ENCODE measurements at regions not wholly inside any gene's neighbourhood (a gene's known extent, or its start where the extent isn't known, plus 50 kb on each side); places are given as distances from the start of the nearest gene placed in this dataset.

DNA sequence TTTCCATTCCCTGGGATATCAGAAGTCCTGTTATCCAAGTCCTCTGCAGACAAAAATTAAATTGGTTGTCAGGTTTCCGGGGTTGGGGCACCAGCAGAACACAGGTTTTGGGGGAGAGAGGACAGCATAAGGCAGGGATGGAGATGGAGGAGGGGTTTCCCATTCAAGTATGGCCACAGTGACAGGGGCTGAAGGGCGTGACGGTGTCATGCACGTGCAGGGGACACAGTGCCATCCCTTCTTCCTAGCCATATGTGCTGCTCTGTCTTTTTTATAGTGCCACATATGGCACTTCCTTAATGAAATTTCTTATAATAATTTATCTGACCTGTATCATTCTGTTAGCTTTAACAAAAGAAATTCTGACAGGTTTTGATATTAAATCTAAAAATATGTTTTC, 259.2 kb downstream of the PTEN start:
- no peak for DNase-seq (ENCODE audit: low read depth in 4 of 4, low spot score in 3 of 4)

GRCh38 chr10:88125766-88126165, 262.3 kb downstream of the PTEN start:
- DNase-seq (ENCODE audit: low read depth in 4 of 4, low spot score in 3 of 4) = no peak

DNA sequence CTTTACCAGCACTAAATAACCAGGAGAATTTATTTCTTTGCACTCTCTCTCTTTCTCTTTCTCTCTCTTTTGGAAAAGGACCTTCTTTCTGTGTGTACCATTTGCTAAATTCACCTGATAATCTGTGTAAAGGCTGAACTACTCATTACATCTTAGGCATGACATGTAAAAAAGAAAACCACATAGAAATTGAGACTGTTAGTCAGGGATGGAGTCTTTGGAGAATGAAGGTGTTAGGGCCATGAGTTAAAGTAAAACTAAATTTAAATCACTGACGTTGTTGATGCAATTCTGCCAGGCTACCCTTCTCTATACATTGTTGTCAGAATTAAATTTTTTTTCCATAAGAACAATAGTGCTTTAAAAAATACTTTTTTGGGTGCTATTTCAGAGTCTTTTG, 263.3 kb downstream of the PTEN start:
- no peak for DNase-seq (ENCODE audit: low read depth in 4 of 4, low spot score in 3 of 4)

DNA sequence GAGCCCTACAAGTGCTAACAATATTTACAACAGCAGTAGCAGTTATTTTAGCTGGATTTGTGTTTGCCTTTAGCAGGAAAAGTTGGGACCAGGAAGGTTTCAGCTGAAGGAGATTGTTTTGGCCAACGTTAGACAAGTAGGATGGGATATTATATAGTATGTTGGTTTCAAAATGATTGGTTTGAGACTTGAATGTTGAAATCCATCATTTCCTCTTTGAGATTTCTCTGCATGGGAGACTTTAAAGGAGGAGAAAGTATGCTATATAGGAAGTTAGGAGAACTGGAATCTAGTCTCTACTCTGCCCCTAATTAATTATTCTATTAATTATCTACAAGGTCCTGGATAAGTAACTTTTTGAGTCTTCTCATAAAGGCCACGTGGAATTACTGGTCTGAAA, 263.8 kb downstream of the PTEN start:
- DNase-seq (ENCODE audit: low read depth in 4 of 4, low spot score in 3 of 4) = no peak

- DNase-seq (ENCODE audit: low read depth in 4 of 4, low spot score in 3 of 4) = no peak
These were observed 264.3 kb downstream of the PTEN start for GRCh38 chr10:88127766-88128165.

DNA sequence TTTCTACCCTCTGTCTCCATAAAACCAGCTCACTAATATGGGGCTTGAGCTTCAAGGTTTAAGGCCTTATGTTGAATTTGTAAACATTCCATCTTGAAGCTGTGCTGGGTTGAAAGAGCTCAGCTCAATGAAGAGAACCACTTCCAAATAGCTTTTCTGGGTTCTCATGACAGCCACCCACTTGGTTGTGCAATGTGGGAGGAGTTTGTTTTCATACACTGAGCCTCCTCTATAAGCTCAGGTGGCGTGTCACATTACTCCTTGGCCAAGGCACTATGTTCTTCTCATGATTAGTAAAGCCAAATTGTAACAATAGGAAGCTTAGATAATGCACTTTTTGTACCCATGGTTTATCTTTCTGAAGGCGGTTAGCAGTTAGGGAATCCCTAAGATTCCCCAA, 265.6 kb downstream of the PTEN start:
- DNase-seq (ENCODE audit: low read depth in 4 of 4, low spot score in 3 of 4) = no peak

DNA sequence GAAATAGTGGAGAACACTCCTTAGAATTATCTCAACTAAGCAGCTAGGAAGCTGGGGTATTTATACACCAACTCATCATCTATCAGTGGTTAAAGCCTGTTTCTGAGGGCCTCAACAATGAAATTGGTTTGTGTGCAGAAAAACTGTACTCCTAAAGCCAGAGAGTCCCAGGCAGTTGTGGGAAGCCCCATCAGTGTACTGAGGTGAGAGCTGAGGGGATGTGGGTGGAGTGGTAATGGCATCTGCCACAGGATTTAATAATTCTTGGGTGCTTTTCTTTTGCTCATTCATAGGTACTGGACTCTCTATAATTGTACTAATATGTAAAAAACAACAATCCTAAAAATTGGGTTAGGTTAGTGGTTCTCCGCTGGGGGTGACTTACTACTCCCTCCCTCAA, 267.5 kb downstream of the PTEN start:
- no peak for DNase-seq (ENCODE audit: low read depth in 4 of 4, low spot score in 3 of 4)

GRCh38 chr10:88131511-88132139, 268.2 kb downstream of the PTEN start:
- no peak for DNase-seq (ENCODE audit: low read depth in 4 of 4, low spot score in 3 of 4)

GRCh38 chr10:88136712-88137111, 273.3 kb downstream of the PTEN start:
- DNase-seq (ENCODE audit: low read depth in 4 of 4, low spot score in 3 of 4) = no peak

DNA sequence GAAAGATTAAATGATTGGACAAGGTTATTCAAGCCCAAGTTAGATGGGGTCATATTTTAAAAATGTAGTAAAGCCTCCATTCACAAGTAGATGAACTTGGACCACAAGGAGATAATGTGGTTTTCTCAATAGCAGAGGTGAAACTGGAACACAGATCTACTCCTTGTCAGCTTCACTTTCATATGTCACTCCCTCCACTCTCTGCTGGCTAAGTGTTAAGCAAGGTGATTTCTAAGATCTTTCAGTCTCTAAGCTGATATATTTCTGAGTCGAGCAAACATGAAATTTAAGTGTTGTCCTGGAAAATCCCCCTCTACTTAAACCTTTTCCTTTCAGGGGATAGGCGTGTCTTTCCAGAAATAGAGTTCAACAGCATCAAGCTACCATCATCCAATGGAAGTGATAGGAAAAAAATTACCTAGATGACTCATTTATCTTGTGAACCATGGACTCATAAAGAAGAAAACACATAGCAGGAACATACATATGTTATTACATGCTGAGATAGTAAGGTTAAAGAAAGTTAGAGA, 275.0 kb downstream of the PTEN start:
- DNase-seq (ENCODE audit: low read depth in 4 of 4, low spot score in 3 of 4) = no peak

DNA sequence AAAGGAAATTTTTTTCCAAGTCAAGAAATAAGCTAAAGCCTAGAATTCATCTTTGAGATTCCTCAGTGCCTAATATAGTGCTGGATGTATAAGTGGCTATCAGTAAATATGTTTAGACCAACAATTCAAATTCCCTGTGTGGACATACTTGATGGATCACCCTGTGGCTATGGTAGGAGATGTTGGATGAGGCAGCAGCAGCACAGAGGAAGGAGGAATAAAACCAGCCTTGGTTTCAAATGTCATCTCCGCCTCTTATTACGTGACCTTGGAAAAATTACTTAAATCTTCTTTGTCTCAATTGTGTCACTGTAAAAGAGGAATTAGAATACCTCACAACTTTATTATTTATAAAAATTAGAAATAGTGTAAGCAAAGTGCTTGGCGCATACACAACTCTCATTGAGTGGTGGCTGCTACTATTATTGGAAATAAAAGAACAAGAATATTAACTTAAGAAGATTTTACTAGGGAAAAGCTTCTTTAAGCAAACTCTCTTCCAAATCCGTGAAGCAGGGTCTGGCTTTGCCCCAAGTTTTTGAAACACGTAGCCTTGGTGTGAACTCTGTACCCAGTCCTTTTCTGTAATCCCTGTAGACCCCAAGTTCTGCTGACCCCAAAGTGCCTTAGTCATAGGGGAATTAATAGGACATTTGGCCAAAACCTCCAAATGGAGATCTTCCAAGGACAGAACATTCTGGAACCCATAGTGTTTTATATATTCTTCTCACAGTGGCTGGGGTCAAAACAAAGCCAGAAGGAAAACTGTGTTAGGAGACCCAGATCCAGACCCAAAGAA, 283.8 kb downstream of the PTEN start:
- no peak for DNase-seq (ENCODE audit: low read depth in 4 of 4, low spot score in 3 of 4)

- DNase-seq (ENCODE audit: low read depth in 4 of 4, low spot score in 3 of 4) = no peak
These were observed 286.5 kb downstream of the PTEN start for GRCh38 chr10:88149906-88150305.

- no peak for DNase-seq (ENCODE audit: low read depth in 4 of 4, low spot score in 3 of 4)
These were observed 286.9 kb downstream of the PTEN start for GRCh38 chr10:88150339-88150738.

DNA sequence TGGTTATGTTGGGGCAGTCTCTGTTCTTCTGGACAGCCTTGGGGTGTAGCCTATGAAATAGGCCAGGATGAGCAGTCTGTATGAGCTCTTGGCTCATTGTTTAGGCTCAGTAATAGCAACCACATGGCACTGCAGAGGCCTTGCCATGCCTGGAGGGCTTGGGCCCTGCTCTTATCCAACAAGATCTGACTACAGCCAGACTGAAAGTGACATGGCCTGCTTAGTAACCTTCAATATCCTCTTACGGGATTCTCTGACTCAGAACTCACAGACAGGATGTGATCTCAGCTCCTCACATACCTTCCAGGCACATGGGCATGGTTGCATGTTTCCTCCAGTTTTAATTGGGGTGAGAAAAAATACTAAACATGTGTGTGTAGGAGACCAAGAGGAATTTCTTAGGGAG, 289.3 kb downstream of the PTEN start:
- DNase-seq (ENCODE audit: low read depth in 4 of 4, low spot score in 3 of 4) = no peak

DNA sequence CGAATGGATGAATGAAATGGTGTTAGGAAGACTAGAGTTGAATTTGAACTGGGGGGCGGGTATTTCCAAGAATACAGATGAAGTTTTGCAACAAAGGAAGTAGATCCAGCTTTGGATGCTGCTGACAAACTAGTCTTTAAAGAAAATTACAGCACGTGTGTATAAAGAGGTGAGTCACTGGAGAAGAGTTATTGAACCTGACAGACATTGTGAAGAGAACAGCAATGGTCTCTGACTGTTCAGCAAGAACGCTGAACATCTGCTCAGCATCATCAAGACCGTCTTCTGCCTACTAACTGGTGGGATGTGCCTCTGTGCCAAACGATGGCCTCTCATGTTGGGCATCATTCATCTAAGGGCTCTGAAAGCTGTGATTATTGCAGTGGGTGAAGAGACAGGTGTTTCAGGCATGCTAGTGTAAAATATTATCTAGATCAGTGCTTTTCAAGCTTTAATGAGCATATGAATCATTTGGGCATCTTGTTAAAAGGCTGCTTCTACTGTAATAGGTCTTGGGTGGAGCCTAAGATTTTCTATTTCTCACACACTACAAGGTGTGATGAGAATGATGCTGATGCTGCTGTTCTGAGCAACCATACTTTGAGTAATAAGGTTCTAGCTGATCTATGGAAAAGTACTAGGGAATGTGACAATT, 291.3 kb downstream of the PTEN start:
- no peak for DNase-seq (ENCODE audit: low read depth in 4 of 4, low spot score in 3 of 4)

DNA sequence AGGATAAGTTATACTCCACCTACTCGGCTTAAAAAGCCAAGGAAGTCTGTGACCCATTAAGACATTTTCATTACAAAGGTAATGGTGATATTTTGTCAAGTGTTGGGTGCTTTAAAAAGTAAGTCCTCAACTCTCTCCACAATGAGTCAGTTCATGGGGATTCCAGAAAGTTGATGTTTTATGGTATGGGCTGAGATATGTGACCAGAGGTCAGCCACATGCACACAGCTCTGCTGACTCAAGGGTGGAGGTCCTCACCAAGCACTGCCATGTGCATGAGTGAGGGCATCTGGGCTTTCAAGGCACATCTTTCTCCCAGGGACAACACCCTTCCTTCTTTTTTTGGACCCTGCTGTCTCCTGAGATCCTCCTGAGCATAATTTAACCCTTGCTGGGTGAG, 292.9 kb downstream of the PTEN start:
- DNase-seq (ENCODE audit: low read depth in 4 of 4, low spot score in 3 of 4) = no peak

DNA sequence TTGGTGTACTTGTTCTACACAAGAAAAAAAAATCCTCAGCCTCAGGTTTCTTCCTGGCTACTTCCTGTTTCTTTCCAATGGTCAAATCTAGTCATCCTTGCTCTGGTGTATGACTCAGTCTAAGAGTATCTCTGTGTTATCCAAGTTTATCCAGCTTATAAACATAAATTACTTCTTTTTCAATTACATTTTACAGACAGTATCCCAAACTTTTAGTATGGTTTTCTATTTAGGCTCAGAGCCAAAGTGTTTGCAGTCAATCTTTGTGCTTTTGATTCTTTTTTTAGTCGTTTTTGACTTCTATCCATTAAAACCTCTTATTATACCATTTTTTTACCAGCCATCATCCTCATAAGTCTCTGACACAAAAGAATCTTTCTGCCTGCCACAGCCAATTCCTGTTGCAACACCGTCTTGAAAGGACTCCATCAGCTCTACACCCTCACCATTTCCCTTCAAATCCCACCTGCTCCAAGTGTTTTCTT, 294.6 kb downstream of the PTEN start:
- no peak for DNase-seq (ENCODE audit: low read depth in 4 of 4, low spot score in 3 of 4)

DNA sequence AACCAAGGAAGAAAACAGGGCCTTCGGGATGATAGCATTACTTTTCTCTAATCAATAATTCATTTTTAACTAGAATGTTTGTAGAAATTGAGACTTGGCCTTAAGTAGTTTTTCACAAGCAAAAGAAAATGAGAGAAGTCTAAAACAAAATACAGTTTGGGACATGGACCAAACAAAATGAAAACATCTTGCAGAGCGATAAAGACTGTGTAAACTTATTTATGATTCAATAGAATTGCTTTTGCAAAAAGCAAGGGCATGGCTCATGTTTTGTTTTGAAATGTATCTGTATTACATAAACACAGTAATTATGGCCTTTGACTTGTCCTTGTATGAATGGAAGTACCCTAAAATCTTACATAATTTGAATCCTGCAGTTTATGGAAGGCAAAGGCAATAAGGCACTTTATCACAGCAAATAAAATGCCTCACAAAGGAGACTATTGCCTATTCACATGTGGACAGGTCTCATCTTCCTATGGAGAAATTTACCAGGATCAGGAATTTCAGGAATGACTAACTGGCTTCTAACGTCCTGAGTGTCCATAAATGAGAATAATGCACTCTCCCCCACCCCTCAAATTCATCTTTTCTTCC, 295.2 kb downstream of the PTEN start:
- DNase-seq (ENCODE audit: low read depth in 4 of 4, low spot score in 3 of 4) = no peak

DNA sequence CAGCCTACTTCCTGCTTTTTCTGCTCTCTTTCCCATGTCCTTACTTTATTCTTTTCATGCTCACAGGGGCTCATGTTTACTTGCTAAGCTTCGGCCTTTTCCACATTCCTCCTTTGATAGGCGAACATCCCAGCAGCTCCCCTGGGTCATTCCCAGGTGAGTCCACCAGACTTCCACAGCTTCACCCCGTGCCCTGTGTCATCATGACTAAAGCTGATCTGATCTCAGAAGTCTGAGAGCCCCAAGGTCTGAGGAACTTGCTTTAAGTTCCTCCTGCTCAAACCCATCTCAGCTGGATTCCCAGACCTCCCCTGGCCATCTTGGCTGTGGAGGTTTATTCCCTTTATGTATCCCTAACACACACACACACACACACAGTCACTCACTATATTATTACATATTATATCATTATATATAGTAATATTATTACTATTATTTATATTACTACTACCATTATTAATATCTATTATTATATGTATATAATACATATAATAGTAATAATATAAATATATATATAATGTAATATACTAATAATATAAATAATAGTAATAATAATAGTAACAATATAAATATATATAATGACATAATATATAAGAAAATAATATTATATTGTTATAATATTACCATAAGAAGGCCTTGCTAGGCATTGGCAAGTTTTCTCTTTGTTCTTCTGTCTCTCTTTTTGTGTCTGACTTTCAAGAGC, 295.9 kb downstream of the PTEN start:
- DNase-seq (ENCODE audit: low read depth in 4 of 4, low spot score in 3 of 4) = no peak

DNA sequence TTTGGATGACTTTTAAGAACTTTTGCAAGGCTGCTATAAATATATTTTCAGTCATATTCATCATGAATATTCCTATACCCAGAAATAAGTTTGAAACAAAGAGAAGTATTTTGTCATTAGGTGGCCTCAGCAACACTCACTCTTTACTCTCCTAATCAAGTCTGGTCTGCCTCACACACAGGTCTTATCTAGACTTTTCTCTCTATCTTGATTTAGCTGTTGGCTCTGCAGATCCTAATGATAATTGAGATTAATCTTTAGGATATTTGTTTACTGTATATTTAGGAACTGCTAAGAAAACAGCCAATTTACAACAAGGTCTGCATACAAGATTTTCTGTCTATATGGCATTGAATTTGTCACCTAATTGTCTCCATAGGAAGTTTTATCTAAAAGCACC, 297.6 kb downstream of the PTEN start:
- DNase-seq (ENCODE audit: low read depth in 4 of 4, low spot score in 3 of 4) = no peak

DNA sequence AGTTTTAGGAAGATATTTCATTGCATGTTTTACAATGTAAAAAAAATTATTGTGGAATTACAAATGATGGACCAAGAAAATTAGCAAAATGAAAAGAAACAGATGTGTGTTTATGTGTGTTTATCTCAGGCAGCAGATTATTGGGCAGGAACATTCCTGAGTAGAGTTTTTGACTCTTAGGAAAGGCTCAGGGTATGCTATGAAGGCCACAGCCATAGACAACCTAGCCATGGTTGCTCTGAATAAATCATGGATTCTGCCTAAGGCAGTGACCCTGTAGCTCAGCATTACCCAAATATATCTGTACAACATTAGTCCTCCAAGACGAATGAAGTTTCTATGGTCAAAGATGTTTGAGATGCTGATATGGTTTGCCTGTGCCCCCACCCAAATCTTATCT, 298.3 kb downstream of the PTEN start:
- DNase-seq (ENCODE audit: low read depth in 4 of 4, low spot score in 3 of 4) = no peak
